ENCODE measurements at regions not wholly inside any gene's neighbourhood (a gene's known extent, or its start where the extent isn't known, plus 50 kb on each side); places are given as distances from the start of the nearest gene placed in this dataset.

- H3K9me1 ChIP-seq (ENCODE audit: control insufficient read depth, insufficient read depth, low read length), result no peaks in the 10 kb centered on the region
- FAIRE-seq, result no peak
- BruUV-seq (replicated peaks), result no TSS peak
- no peak overlapping the region for H2AFZ ChIP-seq (ENCODE audit: low read depth, low read length)
- no peaks in the 10 kb centered on the region for H3K9me3 ChIP-seq (replicated peaks; ENCODE audit: control insufficient read depth, insufficient read depth, low read depth, low read length)
- ATAC-seq, result no peak
- 0% methylated on average over 4 of the region's 8 CpGs for WGBS (ENCODE audit: insufficient coverage, low coverage, missing lambda C conversion rate)
- no peaks in the 10 kb centered on the region for H3K4me1 ChIP-seq (replicated peaks in 1 of 2; ENCODE audit: control insufficient read depth in 2 of 2, insufficient read depth in 2 of 2, low read length in 2 of 2)
- no peaks in the 10 kb centered on the region for H3K79me2 ChIP-seq (ENCODE audit: control insufficient read depth, insufficient read depth, low read length)
- no peaks in the 10 kb centered on the region for H3K27me3 ChIP-seq (ENCODE audit: control insufficient read depth in 2 of 2, insufficient read depth in 2 of 2, low read length in 2 of 2)
- no peak for TF ChIP-seq POLR2B (IDR thresholded peaks at IDR 0.05; ENCODE audit: low read depth, partially characterized antibody)
- TF ChIP-seq, protein P1, sequence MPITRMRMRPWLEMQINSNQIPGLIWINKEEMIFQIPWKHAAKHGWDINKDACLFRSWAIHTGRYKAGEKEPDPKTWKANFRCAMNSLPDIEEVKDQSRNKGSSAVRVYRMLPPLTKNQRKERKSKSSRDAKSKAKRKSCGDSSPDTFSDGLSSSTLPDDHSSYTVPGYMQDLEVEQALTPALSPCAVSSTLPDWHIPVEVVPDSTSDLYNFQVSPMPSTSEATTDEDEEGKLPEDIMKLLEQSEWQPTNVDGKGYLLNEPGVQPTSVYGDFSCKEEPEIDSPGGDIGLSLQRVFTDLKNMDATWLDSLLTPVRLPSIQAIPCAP (CRISPR knock-in tag; IDR thresholded peaks at IDR 0.05; ENCODE audit: borderline replicate concordance), result no peak
- TF ChIP-seq, protein P2, sequence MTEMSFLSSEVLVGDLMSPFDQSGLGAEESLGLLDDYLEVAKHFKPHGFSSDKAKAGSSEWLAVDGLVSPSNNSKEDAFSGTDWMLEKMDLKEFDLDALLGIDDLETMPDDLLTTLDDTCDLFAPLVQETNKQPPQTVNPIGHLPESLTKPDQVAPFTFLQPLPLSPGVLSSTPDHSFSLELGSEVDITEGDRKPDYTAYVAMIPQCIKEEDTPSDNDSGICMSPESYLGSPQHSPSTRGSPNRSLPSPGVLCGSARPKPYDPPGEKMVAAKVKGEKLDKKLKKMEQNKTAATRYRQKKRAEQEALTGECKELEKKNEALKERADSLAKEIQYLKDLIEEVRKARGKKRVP (CRISPR knock-in tag; IDR thresholded peaks at IDR 0.05), result no peak
- TF ChIP-seq, protein P3, sequence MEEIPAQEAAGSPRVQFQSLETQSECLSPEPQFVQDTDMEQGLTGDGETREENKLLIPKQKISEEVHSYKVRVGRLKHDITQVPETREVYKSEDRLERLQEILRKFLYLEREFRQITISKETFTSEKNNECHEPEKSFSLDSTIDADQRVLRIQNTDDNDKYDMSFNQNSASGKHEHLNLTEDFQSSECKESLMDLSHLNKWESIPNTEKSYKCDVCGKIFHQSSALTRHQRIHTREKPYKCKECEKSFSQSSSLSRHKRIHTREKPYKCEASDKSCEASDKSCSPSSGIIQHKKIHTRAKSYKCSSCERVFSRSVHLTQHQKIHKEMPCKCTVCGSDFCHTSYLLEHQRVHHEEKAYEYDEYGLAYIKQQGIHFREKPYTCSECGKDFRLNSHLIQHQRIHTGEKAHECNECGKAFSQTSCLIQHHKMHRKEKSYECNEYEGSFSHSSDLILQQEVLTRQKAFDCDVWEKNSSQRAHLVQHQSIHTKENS (CRISPR knock-in tag; IDR thresholded peaks at IDR 0.05), result no peak
- no peak for TF ChIP-seq CREM (IDR thresholded peaks at IDR 0.05; ENCODE audit: low read depth)
- no peak for TF ChIP-seq ZNF785 (CRISPR knock-in tag; IDR thresholded peaks at IDR 0.05)
- TF ChIP-seq ZKSCAN1 (IDR thresholded peaks at IDR 0.05; ENCODE audit: low read depth, low read length), result no peak
- TF ChIP-seq, protein P4, sequence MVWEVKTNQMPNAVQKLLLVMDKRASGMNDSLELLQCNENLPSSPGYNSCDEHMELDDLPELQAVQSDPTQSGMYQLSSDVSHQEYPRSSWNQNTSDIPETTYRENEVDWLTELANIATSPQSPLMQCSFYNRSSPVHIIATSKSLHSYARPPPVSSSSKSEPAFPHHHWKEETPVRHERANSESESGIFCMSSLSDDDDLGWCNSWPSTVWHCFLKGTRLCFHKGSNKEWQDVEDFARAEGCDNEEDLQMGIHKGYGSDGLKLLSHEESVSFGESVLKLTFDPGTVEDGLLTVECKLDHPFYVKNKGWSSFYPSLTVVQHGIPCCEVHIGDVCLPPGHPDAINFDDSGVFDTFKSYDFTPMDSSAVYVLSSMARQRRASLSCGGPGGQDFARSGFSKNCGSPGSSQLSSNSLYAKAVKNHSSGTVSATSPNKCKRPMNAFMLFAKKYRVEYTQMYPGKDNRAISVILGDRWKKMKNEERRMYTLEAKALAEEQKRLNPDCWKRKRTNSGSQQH (CRISPR knock-in tag; IDR thresholded peaks at IDR 0.05), result no peak
- TF ChIP-seq KLF13 (tag; IDR thresholded peaks at IDR 0.05; ENCODE audit: borderline replicate concordance, low read depth), result no peak
- no peak for TF ChIP-seq RAD21 (CRISPR knock-in tag; conservative IDR thresholded peaks at IDR 0.05 in 1 of 2, IDR thresholded peaks at IDR 0.05 in 1 of 2)
- TF ChIP-seq ZNF212 (CRISPR knock-in tag; IDR thresholded peaks at IDR 0.05), result no peak
- TF ChIP-seq, protein P5, sequence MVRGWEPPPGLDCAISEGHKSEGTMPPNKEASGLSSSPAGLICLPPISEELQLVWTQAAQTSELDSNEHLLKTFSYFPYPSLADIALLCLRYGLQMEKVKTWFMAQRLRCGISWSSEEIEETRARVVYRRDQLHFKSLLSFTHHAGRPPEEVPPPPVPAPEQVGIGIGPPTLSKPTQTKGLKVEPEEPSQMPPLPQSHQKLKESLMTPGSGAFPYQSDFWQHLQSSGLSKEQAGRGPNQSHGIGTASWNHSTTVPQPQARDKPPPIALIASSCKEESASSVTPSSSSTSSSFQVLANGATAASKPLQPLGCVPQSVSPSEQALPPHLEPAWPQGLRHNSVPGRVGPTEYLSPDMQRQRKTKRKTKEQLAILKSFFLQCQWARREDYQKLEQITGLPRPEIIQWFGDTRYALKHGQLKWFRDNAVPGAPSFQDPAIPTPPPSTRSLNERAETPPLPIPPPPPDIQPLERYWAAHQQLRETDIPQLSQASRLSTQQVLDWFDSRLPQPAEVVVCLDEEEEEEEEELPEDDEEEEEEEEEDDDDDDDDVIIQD (CRISPR knock-in tag; IDR thresholded peaks at IDR 0.05), result no peak
- no peak for TF ChIP-seq HLTF (IDR thresholded peaks at IDR 0.05)
- no peak for TF ChIP-seq ZNF76 (CRISPR knock-in tag; IDR thresholded peaks at IDR 0.05; ENCODE audit: borderline replicate concordance)
- TF ChIP-seq RBFOX2 (IDR thresholded peaks at IDR 0.05; ENCODE audit: low read depth, low read length), result no peak
- no peak for TF ChIP-seq PHTF2 (CRISPR knock-in tag; IDR thresholded peaks at IDR 0.05)
- TF ChIP-seq CREB3 (tag; conservative IDR thresholded peaks at IDR 0.05; ENCODE audit: low read depth), result no peak
- POLR2A ChIA-PET, result no interaction called here
- H3K27ac ChIP-seq (ENCODE audit: extremely low read depth, low read depth, low read length), result no peak overlapping the region
- no peak for DNase-seq (ENCODE audit: extremely low read depth in 1 of 4, low spot score in 3 of 4)
- no peak overlapping the region for H3K4me3 ChIP-seq
- no peaks in the 10 kb centered on the region for H4K20me1 ChIP-seq (replicated peaks; ENCODE audit: control insufficient read depth, insufficient read depth, low read length)
- no peaks in the 10 kb centered on the region for H3K36me3 ChIP-seq (ENCODE audit: control insufficient read depth, insufficient read depth, low read length)
- H3K4me2 ChIP-seq (ENCODE audit: insufficient read depth, low read length), result no peak overlapping the region
- in situ Hi-C loops (cut with MboI) (no loop called here), intact Hi-C loops (cut with micrococcal nuclease) (no loop called here)
- CTCF ChIA-PET (ENCODE audit: low intra/inter-chr PET ratio), result no interaction called here
- H3K9ac ChIP-seq (ENCODE audit: insufficient read depth in 1 of 2, low read depth in 2 of 2, low read length in 2 of 2), result no peak overlapping the region
Measured at GRCh38 chr18:76223403-76223802, 271.6 kb downstream of the ZNF516 start.

Data from K562 (cell line).